Gastroesophageal sphincter (tissue), 3 donors: ENCODE measurements at regions not wholly inside any gene's neighbourhood (a gene's known extent, or its start where the extent isn't known, plus 50 kb on each side); places are given as distances from the start of the nearest gene placed in this dataset.

Experiments
- CTCF ChIP-seq, 4 experiments: fragments of 200-600 bp in 2 of 4; fragments of 450-650 bp in 2 of 4; sonication (generic) in 1 of 4; IDR thresholded peaks; one replicate each; pipeline ENCODE4 v1.5.1; 2017 to 2019; ENCODE audit warnings: antibody characterized with exemption in 4 of 4, mild to moderate bottlenecking in 2 of 4, moderate library complexity in 2 of 4
- POLR2A ChIP-seq, 2 donors: fragments of 450-650 bp; IDR thresholded peaks; one replicate each; pipeline ENCODE4 v1.6.1; 2017; ENCODE audit warnings: antibody characterized with exemption in 2 of 2, mild to moderate bottlenecking in 2 of 2, moderate library complexity in 1 of 2

- TF ChIP-seq POLR2A (IDR thresholded peaks at IDR 0.05) (no peak), CTCF (IDR thresholded peaks at IDR 0.05) (no peak)
Observed at GRCh38 chr1:100607628-100608240, 69.8 kb downstream of the GPR88 start.
